DMS 273 (cell line): ENCODE measurements at regions not wholly inside any gene's neighbourhood (a gene's known extent, or its start where the extent isn't known, plus 50 kb on each side); places are given as distances from the start of the nearest gene placed in this dataset.
"Not testable (repeated sequence)": the region's sequence is repeated elsewhere in the genome, so short reads cannot be mapped to it uniquely, and the experiment has no call there.

ENCODE experiments used
- DNase-seq: peaks from one replicate; lab custom pipeline; 2025; ENCODE audit not compliant: unreplicated experiment; lab: John Stamatoyannopoulos, UW

GRCh38 chr6:87772597-87773530 is 70.8 kb upstream of the AKIRIN2 start:
- peak; percentile 63 for DNase-seq

GRCh38 chr6:87767478-87767877 is 65.4 kb upstream of the AKIRIN2 start:
- no peak for DNase-seq

GRCh38 chr6:87766211-87766610 is 64.2 kb upstream of the AKIRIN2 start:
- DNase-seq = no peak

GRCh38 chr6:87763901-87764300 is 61.9 kb upstream of the AKIRIN2 start:
- DNase-seq = no peak

GRCh38 chr6:87763276-87763675 is 61.2 kb upstream of the AKIRIN2 start:
- no peak for DNase-seq

- no peak for DNase-seq
Observed at GRCh38 chr6:87762116-87762515, 60.1 kb upstream of the AKIRIN2 start.

GRCh38 chr6:87757792-87758191 is 55.8 kb upstream of the AKIRIN2 start:
- DNase-seq = no peak

- DNase-seq = peak; percentile 61
Observed at GRCh38 chr6:87756858-87757257, 54.8 kb upstream of the AKIRIN2 start.

GRCh38 chr6:87755708-87756671 is 54.0 kb upstream of the AKIRIN2 start:
- no peak for DNase-seq

- no peak for DNase-seq
Observed at GRCh38 chr6:87754828-87755227, 52.8 kb upstream of the AKIRIN2 start.

GRCh38 chr6:87753131-87753685 is 51.2 kb upstream of the AKIRIN2 start:
- no peak for DNase-seq

- not testable (repeated sequence) for DNase-seq
Observed at GRCh38 chr6:87752503-87752902, 50.5 kb upstream of the AKIRIN2 start.
